Fibroblast of skin of abdomen (primary cell): ENCODE measurements at regions not wholly inside any gene's neighbourhood (a gene's known extent, or its start where the extent isn't known, plus 50 kb on each side); places are given as distances from the start of the nearest gene placed in this dataset.

ENCODE experiments used
- DNase-seq: peaks from one replicate; pipeline ENCODE4 v3.0.0-alpha.2; 2013

- DNase-seq = no peak
Observed at GRCh38 chr6:164436976-164437375, 872.4 kb downstream of the C6orf118 start.

GRCh38 chr6:164427728-164428402 is 881.5 kb downstream of the C6orf118 start:
- no peak for DNase-seq

DNA sequence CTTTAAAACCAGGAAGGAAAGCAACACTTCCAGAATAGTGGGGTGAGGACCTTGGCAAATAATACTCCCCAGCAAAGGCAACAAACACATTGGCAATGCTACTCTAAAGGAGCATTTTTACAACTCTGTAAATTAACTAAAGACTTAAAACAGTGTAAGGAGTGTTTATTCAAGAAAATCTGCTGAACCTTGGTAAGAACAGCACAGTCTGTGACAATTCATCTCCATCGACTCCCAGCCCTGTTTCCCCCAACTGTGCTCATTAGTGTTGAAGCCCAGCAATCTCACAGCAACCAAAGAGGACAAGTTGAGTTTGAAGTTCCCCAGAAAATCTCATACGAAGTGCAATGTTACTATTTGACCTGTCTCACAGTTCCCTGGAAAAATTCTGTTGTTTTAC is 884.9 kb downstream of the C6orf118 start:
- DNase-seq = no peak

DNA sequence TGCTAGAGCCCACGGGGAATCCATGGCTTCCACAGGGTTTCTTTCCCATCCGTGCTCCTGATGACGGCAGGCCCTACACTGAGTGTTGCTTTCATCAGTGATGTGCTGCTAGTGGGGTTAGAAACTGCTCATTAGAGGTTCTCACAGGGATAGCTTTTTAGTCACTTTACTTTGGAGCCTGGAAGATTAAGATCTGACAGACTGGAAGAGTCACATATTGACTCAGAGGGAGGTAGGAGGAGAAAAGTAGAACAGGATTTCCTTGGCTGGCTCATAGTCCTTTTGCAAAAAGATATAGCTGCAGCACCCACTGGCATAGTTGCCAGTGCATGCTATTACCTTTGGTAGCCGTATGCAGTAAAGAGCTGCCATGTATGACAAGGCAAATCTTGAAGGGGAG is 890.3 kb downstream of the C6orf118 start:
- DNase-seq = no peak

DNA sequence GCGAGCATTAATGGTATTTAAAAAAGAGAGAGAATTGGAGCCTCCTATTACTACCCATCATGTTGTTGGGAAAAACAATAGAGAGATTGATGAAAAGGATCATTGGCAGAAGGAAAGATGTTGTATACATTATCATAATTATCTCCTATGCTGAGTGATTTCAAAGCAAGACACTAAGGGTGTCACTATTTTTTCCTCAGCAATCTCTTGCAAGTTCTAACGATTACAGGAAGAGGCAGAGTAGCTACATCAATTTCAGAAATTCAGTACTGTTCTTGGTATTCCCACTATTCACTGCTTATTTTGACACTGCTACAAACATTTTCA is 891.2 kb downstream of the C6orf118 start:
- DNase-seq = no peak

DNA sequence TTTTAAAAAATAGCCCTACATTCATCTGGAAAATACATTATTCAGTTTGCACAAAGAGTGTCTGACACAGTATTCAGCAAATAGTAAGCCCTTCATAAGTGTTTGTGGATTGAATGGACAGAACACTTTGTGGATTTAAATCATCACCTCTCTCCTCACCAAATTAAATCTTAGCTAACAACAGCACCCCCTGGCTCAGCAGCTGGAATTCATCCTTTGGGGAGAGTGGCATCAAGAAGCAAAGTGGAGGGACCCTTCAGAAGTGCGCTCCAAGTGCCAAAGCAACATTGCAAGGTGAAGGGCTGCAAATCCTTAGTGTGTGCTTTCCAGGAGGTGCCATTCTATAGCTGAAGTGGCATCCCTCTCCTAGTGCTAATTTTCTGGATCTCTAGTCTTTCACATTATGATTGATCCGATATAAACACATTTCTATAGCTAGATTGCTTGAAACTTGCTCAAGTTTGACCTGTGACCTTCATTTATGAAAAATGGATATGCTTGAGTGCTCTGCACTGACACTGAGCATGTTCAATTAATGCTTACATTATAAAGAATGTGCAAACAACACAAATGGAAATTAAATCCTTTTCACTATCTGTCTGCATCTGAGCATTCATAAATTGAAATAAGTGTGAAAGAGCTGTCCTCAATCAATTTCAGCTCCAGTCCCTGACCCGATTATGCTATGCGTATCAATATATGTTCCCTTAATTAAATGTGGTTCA is 891.7 kb downstream of the C6orf118 start:
- no peak for DNase-seq

- no peak for DNase-seq
Observed at GRCh38 chr6:164415832-164416563, 893.4 kb downstream of the C6orf118 start.

GRCh38 chr6:164414695-164415094 is 894.7 kb downstream of the C6orf118 start:
- no peak for DNase-seq

- DNase-seq = no peak
Observed at GRCh38 chr6:164412566-164412965, 896.8 kb downstream of the C6orf118 start.

DNA sequence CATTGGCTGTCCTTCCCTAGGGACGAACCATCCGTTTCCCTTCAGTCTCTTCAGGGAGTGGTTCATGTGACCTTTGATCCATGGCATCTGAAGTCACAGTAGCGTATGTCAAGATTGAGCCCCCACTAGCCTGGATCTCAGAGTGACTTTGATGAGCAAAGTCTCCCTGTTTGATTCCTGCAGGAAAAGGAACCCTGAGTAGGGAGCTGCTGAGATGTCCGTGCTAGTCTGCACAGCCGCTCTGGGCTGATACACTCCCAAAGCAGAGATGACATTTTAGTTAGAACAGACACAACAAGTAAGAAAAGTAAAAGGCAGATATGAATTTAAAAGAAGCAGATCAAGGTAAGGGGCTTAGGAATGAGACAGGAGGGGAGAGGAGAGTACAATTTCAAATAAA is 899.4 kb downstream of the C6orf118 start:
- DNase-seq = no peak

DNA sequence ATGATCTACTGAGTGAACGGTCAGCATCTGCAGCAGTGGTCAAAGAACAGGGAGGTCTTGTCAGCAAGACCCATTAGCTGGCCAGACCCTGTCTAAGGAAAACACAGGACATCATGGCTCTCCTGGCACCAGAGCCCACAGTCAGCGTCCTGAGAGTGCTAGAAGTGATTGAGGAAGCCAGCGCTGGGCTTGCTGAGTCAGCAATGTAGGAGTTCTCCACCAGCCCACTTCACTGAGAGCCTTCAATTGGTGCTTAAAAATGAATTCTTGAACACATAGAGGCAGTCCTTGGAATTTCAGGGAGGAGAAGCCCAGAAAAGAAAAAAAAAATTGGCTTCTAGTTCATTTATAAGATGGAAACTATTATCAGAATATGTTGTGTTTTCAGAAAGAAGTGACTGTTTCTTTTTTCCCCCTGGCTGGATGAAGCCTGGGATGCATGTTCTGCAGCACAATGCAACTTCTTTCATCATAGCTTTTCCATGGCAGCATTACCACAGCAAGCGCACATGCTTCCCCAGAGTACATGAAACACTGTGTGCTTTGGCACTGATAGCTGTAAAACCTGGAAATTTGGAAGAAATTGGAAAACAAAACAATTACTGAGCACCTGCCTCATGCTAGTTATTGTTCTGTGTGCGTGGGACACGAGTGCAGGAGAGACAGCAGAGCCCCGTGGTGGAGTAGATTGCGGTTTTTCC is 899.9 kb downstream of the C6orf118 start:
- DNase-seq = no peak

GRCh38 chr6:164408868-164409267 is 900.5 kb downstream of the C6orf118 start:
- DNase-seq = no peak

DNA sequence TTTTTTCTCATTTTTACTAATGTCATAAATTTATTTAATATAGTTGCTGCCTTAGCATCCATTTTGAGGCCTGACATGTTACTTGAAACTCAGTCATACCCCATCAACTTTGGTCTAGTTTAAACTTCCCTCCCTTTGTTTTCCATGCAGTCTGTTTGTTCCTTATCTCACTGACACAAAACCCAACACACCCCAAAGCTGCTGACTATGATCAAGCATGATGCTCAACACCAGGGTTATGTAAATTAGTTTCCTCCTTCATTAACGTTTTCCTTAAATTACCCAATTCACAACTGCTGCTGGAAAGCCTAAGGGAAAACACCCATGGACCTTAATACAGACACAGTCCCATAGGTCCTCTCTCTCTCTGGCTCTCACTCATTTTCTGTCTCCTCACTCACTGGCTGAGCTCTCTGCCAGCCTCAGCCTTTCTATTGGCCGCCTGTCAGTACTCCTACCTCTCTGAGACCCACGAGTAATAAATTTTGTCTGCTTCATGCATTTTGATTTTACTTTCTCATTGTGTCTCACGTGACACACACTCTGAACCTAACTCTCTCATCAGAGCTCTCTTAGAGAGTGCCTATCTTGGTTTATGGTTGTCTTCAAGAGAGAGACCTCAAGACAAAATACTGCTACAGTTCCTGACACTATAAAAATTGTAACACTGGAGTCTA is 904.5 kb downstream of the C6orf118 start:
- DNase-seq = no peak

DNA sequence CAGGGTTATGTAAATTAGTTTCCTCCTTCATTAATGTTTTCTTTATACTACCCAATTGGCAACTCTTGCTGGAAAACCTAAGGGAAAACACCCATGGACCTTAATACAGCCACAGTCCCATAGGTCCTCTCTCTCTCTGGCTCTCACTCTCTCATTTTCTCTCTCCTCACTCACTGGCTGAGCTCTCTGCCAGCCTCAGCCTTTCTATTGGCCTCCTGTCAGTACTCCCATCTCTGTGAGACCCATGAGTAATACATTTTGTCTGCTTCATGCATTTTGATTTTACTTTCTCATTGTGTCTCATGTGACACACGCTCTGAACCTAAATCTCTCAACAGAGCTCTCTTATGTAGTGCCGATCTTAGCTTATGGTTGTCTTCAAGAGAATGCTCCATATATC is 907.5 kb downstream of the C6orf118 start:
- DNase-seq = peak; percentile 2

DNA sequence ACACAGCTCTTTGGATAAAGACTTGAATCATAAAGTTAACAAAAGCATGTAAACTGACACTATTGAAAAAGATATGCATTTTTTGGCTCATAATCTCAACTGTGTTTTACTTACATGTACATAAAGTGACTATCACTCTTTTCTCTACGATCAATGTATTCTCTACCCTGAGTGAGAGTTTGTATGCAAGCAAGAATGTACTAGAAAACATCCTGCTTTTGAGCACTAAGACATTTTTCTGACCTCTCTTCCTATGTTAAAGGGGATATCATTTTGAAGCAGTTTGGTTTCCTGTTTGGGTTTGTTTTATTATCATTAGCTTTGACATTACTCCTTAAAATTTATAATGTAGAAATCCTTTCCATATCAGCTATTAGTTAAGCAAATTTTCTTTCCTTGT is 910.8 kb downstream of the C6orf118 start:
- DNase-seq = no peak

DNA sequence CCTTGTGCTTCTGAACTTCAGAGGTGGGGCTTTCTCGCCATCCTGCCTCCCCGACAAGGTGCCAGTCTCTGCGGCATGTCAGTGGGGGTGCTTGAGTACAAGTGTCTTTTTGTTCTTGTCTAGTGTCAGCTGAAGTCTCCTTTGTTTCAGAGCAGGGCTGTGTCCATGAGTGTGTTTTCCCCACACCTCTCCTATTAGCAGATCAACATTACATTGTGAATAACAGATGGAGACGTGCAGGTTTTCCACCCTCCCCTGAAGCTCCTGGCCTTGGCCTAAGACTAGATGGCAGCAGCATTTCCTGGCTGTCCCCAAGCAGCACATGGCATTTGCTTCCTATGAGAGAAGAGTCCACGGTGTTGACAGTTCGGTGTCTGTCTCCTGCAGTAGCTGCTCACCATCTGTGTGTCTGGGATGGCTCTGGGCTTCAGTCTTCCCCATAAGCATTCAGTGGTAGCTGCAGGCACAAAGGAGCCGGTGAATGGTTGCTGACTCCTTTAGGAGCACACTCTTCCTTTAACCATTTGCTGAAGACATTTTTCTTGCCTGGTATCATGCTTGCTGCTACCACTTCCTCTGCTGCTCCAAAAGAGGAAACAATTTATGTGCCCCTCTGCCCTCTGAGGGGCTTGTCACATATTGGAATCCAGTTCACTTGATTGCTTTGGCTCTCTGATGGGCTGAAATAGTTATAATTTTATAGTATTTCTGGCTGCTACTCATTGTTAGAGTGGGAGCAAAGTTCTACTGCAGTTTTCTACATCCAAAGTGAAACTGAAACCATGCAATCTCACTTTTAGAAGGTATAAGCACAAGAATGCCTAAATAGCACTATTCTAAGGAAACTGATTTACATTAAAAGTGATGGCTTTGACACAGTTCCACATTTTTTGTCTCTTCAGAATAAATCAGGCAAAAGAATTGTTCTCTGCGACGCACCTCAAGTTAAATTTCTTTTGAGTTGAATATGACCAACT is 913.0 kb downstream of the C6orf118 start:
- DNase-seq = peak; percentile 26

DNA sequence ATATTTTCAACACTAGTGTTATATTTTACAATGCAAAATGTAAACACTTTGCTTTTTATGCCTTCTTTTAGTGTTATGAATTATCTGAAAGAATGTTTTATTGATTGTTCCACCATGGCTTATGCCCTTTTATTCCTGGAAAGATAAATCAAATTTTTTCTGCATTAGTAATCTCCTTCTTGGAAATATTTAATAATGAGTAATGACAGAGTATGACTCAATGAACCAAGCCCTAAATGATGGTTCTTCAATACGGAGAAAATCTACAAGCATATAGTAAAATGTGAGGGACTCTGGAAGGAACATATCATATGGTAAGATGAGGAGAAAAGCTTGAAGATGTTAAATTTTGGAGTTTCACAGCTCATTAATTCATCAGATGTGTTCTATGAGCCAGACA is 929.6 kb downstream of the C6orf118 start:
- DNase-seq = peak; percentile 26

- no peak for DNase-seq
Observed at GRCh38 chr6:164378330-164378729, 931.1 kb downstream of the C6orf118 start.

DNA sequence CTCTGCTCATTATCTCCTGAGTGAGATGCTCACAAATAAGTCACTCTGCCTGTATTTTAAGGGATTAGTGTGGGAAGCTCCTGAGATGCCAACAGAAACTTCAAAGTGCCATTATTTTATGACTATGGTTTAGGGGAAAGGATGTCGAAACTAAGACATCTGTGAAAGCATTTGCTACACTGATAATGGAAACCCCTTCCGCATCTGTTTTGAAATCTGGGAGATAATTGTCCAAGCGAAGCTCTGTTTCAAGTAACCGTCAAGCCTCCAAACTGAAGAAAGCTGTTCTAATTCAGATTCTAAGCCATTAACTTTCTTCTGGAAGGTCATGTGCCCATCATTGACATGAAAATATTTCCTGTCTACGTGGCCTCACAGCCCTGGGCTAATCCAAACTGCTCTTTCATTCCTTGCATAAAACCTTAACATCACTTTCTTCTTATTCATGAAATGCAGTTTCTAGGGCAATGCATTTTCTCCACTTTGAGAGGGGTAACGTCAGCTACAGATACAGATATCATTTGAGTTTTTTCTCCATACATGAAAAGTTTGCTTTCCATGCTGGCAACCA is 932.0 kb downstream of the C6orf118 start:
- DNase-seq = no peak

- no peak for DNase-seq
Observed at GRCh38 chr6:164370773-164371172, 938.6 kb downstream of the C6orf118 start.

DNA sequence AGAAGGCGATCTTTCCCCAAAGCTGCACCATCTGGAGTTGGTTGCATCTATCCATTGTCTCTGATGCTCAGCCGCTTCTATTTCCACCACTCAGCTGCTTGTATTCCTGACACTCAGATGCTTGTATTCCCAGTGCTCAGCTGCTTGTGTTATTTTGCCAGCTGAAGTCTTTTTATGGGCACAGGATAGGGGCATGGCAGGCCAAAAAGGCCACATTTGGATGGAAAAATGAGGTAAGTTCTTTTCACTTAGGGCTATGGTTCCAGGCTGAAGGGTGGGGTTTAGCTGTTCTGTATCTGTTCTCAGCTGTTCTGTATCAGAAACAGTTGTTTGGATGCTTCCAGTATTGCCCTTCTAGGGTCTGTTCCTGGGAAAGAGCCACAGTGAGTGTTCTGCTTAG is 944.9 kb downstream of the QKI start:
- no peak for DNase-seq
